ENCODE measurements at regions not wholly inside any gene's neighbourhood (a gene's known extent, or its start where the extent isn't known, plus 50 kb on each side); places are given as distances from the start of the nearest gene placed in this dataset.
A peak's percentile ranks its signal among the peaks of the same experiment; 100 is the strongest.

- CTCF ChIA-PET, result no interaction called here
- peak; percentile 58 for TF ChIP-seq MAFK (IDR thresholded peaks at IDR 0.05; ENCODE audit: partially characterized antibody)
- TF ChIP-seq ZC3H11A (IDR thresholded peaks at IDR 0.05), result no peak
- TF ChIP-seq RCOR1 (IDR thresholded peaks at IDR 0.05; ENCODE audit: low read depth, low read length), result no peak
- H3K27ac ChIP-seq, result no peak overlapping the region
- no peak for DNase-seq (ENCODE audit: low read depth in 1 of 2, low spot score in 1 of 2)
- no peaks in the 10 kb centered on the region for H3K9me3 ChIP-seq
- no peak for ATAC-seq
- no peak overlapping the region for H3K4me2 ChIP-seq
- POLR2A ChIA-PET, result no interaction called here
- H3K4me3 ChIP-seq, result no peak overlapping the region
- H3K4me1 ChIP-seq, result 0 out of 3 replicates have a peak, but pooled peaks cover 2% of the 10 kb centered on the region
- no peak for FAIRE-seq
Observed at GRCh38 chr15:53213336-53213735, 423.2 kb upstream of the ONECUT1 start.

- TF ChIP-seq PBX3 (IDR thresholded peaks at IDR 0.05) (no peak), POLR2AphosphoS2 (conservative IDR thresholded peaks at IDR 0.05; ENCODE audit: low read length) (no peak), USF2 (IDR thresholded peaks at IDR 0.05) (no peak), BHLHE40 (IDR thresholded peaks at IDR 0.05; ENCODE audit: low read depth, low read length) (no peak), NPAS2 (CRISPR knock-in tag; IDR thresholded peaks at IDR 0.05; ENCODE audit: borderline replicate concordance) (no peak), MAZ (IDR thresholded peaks at IDR 0.05; ENCODE audit: borderline replicate concordance, low read depth, low read length) (no peak)
- ChIA-PET CTCF (no interaction called here), POLR2A (no interaction called here)
- no peak overlapping the region for H3K4me2 ChIP-seq
- FAIRE-seq (no peak), ATAC-seq (no peak), DNase-seq (ENCODE audit: low read depth in 1 of 2, low spot score in 1 of 2) (no peak)
- H3K9me3 ChIP-seq, result no peaks in the 10 kb centered on the region
- H3K27ac ChIP-seq, result no peak overlapping the region
- H3K4me3 ChIP-seq, result no peak overlapping the region
- H3K4me1 ChIP-seq, result 0 out of 3 replicates have a peak, but pooled peaks cover 2% of the 10 kb centered on the region
- 53% methylated on average over 4 of the region's 4 CpGs for WGBS (ENCODE audit: missing lambda C conversion rate)
Observed at GRCh38 chr15:53212785-53213184, 422.6 kb upstream of the ONECUT1 start.

- 0 out of 3 replicates have a peak, but pooled peaks cover 2% of the 10 kb centered on the region for H3K4me1 ChIP-seq
- TF ChIP-seq JUNB (IDR thresholded peaks at IDR 0.05) (no peak), ATOH8 (CRISPR knock-in tag; IDR thresholded peaks at IDR 0.05; ENCODE audit: low read depth) (no peak), HMGXB4 (CRISPR knock-in tag; IDR thresholded peaks at IDR 0.05; ENCODE audit: borderline replicate concordance) (no peak), EHMT2 (IDR thresholded peaks at IDR 0.05; ENCODE audit: low read depth) (no peak), PHF8 (IDR thresholded peaks at IDR 0.05; ENCODE audit: borderline replicate concordance, low read depth) (no peak), SMC3 (IDR thresholded peaks at IDR 0.05) (no peak), MAFK (IDR thresholded peaks at IDR 0.05; ENCODE audit: partially characterized antibody) (no peak), JUN (IDR thresholded peaks at IDR 0.05) (no peak), RFX5 (IDR thresholded peaks at IDR 0.05) (no peak), ZFP36 (IDR thresholded peaks at IDR 0.05; ENCODE audit: borderline replicate concordance, partially characterized antibody) (no peak), POLR2A (IDR thresholded peaks at IDR 0.05; ENCODE audit: low read length) (no peak), ELK1 (IDR thresholded peaks at IDR 0.05; ENCODE audit: low read depth, low read length) (no peak)
- no peaks in the 10 kb centered on the region for H3K9me3 ChIP-seq
- no peak overlapping the region for H3K27ac ChIP-seq
- no peak overlapping the region for H3K4me3 ChIP-seq
- no peak for DNase-seq (ENCODE audit: low read depth in 1 of 2, low spot score in 1 of 2)
- WGBS (ENCODE audit: missing lambda C conversion rate), result 48% methylated on average over 3 of the region's 3 CpGs
- no peak overlapping the region for H3K4me2 ChIP-seq
- ChIA-PET CTCF (interaction anchor here (0.7 to 4.0 kb wide), 5 partner anchors 13 to 429 kb away, joined by 3 to 26 read pairs (median 4); no protein-coding TSS in a partner anchor), POLR2A (no interaction called here)
- no peak for ATAC-seq
- no peak for FAIRE-seq
Observed at GRCh38 chr15:53210653-53211052, 420.5 kb upstream of the ONECUT1 start.
